Chondrocyte (in vitro differentiated cells): ENCODE measurements at regions not wholly inside any gene's neighbourhood (a gene's known extent, or its start where the extent isn't known, plus 50 kb on each side); places are given as distances from the start of the nearest gene placed in this dataset.

Experiments
- DNase-seq: peaks from one replicate; pipeline ENCODE4 v3.0.0; 2021; ENCODE audit warnings: mixed read lengths, low spot score
- H3K27ac Mint-ChIP-seq: one replicate; pipeline ENCODE4 v1.8.0; 2021; ENCODE audit warnings: mild to moderate bottlenecking, moderate library complexity, mixed read lengths; ENCODE audit not compliant: unreplicated experiment
- H3K27me3 Mint-ChIP-seq: 2 replicates; pipeline ENCODE4 v1.8.0; 2021; ENCODE audit warnings: low read depth, mixed read lengths
- H3K36me3 Mint-ChIP-seq: 2 replicates; pipeline ENCODE4 v1.8.0; 2021; ENCODE audit warnings: low read depth, mixed read lengths
- H3K4me1 Mint-ChIP-seq: 2 replicates; pipeline ENCODE4 v1.8.0; 2021; ENCODE audit warnings: low read depth, mild to moderate bottlenecking, mixed read lengths
- H3K4me3 Mint-ChIP-seq: one replicate; pipeline ENCODE4 v1.8.0; 2021; ENCODE audit warnings: mild to moderate bottlenecking, moderate library complexity, mixed read lengths; ENCODE audit not compliant: unreplicated experiment
- H3K9me3 Mint-ChIP-seq: 2 replicates; pipeline ENCODE4 v1.8.0; 2021; ENCODE audit warnings: low read depth, mixed read lengths
- CTCF ChIP-seq: fragments of 200-600 bp; sonication (generic); IDR thresholded peaks from 2 replicates; pipeline ENCODE4 v1.5.0; 2021; ENCODE audit warnings: antibody characterized with exemption, mild to moderate bottlenecking, moderate library complexity

- no peaks in the 10 kb centered on the region for H3K27me3 Mint-ChIP-seq
- DNase-seq: no peak
These were observed 411.2 kb downstream of the RND3 start for GRCh38 chr2:150076281-150076680.

GRCh38 chr2:150075831-150076230, 411.6 kb downstream of the RND3 start:
- H3K9me3 Mint-ChIP-seq: no peaks in the 10 kb centered on the region
- no peak for DNase-seq
- H3K4me3 Mint-ChIP-seq: no peak overlapping the region
- peaks cover 33% of the 10 kb centered on the region for H3K4me1 Mint-ChIP-seq
- H3K27me3 Mint-ChIP-seq: no peaks in the 10 kb centered on the region
- no peaks in the 10 kb centered on the region for H3K36me3 Mint-ChIP-seq
- H3K27ac Mint-ChIP-seq: peak overlapping the region; percentile 60
- TF ChIP-seq CTCF: no peak

More at GRCh38 chr2:150076281-150076680, 411.2 kb downstream of the RND3 start:
- Mint-ChIP-seq H3K4me1 (peaks cover 33% of the 10 kb centered on the region), H3K36me3 (no peaks in the 10 kb centered on the region), H3K4me3 (no peak overlapping the region), H3K9me3 (no peaks in the 10 kb centered on the region), H3K27ac (peak overlapping the region; percentile 60)
- no peak for TF ChIP-seq CTCF

- Mint-ChIP-seq H3K36me3 (no peaks in the 10 kb centered on the region), H3K9me3 (no peaks in the 10 kb centered on the region), H3K27ac (no peak overlapping the region), H3K4me1 (no peaks in the 10 kb centered on the region), H3K4me3 (no peak overlapping the region), H3K27me3 (no peaks in the 10 kb centered on the region)
- TF ChIP-seq CTCF: no peak
- DNase-seq: no peak
These were observed 421.0 kb downstream of the RND3 start for GRCh38 chr2:150066490-150066889.

GRCh38 chr2:150063931-150064548, 423.4 kb downstream of the RND3 start:
- Mint-ChIP-seq H3K27me3 (no peaks in the 10 kb centered on the region), H3K27ac (no peak overlapping the region), H3K36me3 (no peaks in the 10 kb centered on the region), H3K4me3 (no peak overlapping the region), H3K9me3 (no peaks in the 10 kb centered on the region), H3K4me1 (no peaks in the 10 kb centered on the region)
- no peak for DNase-seq
- TF ChIP-seq CTCF: no peak

GRCh38 chr2:150063432-150063889, 424.0 kb downstream of the RND3 start:
- Mint-ChIP-seq H3K27me3 (no peaks in the 10 kb centered on the region), H3K27ac (no peak overlapping the region), H3K4me1 (no peaks in the 10 kb centered on the region), H3K36me3 (no peaks in the 10 kb centered on the region), H3K9me3 (no peaks in the 10 kb centered on the region), H3K4me3 (no peak overlapping the region)
- DNase-seq: no peak
- TF ChIP-seq CTCF: no peak
